NCI-H1417 (cell line): ENCODE measurements at regions not wholly inside any gene's neighbourhood (a gene's known extent, or its start where the extent isn't known, plus 50 kb on each side); places are given as distances from the start of the nearest gene placed in this dataset.

Source experiments
- DNase-seq, 3 experiments: peaks; one replicate each; lab custom pipeline; 2025; lab: John Stamatoyannopoulos, UW

GRCh38 chr2:217722883-217723472 is 279.8 kb downstream of the TNS1 start:
- no peak for DNase-seq

DNA sequence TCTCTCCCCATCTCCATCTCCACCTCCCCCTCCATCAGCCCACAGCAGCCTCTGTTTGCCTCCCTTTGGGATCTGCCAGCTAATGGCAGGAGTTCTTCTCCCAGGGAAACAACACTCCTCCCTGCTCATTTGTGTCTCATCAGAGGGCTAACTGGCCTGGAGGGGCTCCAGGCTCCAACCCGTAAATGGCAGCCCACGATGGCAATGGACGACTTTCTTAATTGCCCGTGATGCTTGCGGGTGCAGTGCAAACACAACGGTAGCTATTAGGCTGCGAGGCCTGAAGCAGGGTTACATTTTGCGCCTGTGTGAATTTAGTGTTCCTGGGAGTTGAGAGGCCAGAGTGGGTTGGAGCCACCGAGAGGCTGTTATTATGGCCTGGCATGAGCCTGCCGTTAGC is 285.1 kb downstream of the TNS1 start:
- peak in 2 of 3 experiments; percentile 37 to 46 for DNase-seq

DNA sequence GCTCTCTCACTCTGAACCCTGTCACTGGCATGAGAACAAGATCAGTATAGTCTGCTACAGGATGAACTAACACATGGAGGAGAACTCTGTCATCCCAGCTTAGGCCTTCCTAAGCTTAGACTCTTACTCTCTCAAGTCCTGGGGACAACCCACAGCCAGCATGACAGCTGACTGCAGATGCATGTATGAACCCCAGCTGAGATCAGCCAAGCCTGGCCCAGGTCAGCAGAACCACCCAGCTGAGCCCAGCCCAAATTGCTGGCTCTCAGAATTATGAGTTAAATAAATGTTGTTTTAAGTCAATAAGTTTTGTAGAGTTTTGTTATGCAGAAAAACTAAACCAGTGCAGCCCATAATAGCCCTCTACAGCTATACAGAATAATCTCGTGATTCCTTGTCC is 287.3 kb downstream of the TNS1 start:
- DNase-seq: no peak

GRCh38 chr2:217714287-217714751 is 288.5 kb downstream of the TNS1 start:
- no peak for DNase-seq

DNA sequence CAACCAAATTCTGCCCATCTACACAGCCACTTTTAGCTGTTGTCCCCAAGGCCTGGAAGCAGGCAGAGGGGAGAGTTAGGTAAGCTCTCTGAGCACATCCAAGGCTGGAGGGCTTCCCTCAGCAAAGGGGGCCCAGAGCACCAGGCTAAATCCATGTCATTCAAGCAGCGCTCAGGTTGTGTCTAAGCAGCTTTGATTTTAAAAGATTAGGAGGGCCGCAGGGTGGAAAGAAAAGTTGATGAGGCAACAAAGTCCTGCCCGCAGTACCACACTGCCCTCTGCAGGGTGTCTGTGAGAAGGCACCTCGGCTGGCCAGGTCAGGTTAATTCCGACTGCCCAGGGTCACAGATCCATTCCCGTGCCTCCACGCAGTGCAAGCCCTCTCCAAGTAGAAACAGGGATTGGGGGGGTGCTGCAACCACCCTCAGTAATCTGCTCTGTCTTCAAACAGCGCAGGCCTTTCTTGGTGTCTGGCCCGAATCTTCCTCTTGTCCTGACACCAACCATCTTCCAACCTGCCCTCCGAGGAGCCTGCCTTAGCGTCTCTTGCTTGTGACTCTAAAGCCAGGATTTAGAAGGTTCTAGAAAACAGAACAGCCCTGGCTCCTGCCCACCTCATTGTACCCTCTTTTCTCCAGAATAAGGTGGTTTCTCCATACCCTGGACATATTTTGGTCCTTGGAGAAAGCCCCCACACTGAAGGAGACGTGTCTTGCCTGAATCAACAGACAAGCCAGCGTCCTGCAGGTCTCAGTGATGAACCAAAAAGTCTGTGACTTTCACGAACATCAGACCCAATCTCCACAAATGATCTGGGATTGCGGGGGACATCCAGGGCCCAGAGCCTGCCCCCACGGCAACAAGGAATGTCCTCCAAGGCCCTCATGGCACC is 289.2 kb downstream of the TNS1 start:
- peak; percentile 29 to 81 (median 60) for DNase-seq

DNA sequence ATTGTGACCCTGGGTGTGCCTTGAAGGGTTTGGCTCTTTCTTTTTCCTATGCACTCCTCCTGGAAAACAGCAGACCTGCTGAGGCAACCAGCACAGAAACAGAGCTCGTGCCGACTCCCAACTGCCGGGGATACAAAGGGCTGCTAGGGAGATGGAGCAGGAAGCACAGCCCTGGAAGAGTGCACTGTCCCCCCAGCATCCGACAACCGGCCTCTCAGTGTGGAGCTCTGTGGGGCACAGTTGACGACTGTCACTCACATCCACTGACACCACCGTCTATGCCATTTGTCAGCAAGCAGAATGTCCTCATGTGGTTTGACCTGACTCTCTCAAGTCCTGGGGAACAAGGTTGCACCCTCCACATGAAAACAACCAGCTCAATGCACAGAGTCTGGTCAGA is 290.4 kb downstream of the TNS1 start:
- no peak for DNase-seq

DNA sequence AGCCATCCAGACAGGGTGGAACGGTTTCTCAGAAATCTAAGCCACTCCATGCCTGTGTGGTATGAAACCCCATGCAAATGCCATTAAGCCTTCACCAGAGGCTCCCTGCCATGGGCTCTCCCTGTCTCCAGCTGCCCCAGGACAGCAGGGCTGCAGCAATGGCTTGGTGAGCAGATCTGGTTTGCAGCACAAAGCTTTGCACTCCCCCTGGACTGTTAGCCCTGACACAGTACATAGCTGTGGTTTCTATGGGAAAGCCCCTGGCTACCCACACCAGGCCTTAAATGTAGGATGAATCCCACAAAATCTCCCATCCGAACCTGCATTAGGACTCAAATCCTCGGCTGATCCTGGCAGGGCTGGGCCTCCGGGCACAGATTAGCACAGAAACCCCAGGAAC is 291.6 kb downstream of the TNS1 start:
- DNase-seq: no peak

DNA sequence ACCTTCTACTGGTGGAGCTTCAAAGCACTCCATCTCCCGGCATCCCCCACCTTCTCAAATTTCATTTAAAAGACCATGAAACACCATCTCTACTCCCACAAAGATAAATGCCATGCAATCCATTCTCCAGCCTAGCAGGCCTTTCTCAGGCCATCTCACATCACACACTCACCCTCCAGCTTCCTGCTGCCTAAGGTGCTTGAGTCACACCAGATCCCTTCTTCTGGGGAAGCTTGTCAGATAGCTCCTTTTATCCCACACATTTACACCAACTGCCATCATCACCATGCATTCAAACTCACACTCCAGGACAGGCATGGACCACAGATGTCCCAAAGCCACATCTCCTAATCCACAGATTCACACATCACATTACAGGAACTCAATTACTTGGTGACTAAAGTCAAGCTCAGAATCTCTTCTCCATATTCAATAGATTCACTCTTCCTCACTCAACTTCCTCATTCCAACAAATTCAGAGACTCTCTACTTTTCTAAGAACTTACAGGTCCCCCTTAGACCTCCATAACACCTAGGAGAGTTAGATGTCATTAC is 292.5 kb downstream of the TNS1 start:
- no peak for DNase-seq

- DNase-seq: no peak
Observed at GRCh38 chr2:217709478-217710210, 293.2 kb downstream of the TNS1 start.

DNA sequence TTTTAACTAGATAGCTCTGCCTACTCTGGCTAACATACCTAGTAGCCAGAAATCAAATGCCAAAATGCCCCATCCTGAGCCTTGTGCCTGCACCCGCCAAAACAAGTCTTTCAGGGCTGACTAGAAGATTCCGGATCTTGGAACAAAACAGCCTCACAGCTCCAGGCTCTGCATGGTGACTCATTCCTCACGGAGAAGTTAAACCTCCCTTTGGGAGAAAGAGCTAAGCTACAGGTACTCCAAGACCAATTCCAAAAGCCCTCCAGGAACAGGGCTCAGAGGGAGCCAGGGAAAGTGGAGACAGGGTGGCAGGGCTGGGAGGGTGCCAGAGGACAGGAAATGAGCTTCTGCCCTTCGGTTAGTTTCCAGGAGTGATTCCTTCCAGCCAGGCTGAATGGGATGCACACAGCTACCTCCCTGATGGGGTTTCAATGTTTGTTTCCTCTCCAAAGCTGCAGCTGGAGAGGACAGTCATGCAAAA is 295.6 kb downstream of the TNS1 start:
- no peak for DNase-seq

- no peak for DNase-seq
Observed at GRCh38 chr2:217706513-217706912, 296.3 kb downstream of the TNS1 start.

DNA sequence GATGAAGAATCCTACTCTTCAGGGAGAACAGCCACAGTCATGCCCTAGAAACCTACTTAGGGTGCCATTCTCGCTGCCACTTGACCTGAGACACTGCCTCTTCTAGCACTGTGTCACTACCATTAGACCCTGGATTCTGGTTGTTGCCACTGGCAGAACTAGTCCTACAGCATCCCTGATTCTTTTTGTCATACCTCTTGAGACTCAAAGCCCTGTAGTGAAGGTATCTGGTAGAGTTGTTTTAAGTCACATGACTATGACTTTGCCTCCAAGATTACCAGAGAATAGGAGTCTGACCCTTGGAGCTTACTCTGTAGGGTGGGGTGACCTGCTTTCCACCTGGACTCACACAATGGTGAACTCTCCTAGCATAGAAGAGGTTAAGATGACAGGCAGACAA is 296.7 kb downstream of the TNS1 start:
- DNase-seq: no peak

GRCh38 chr2:217705461-217705860 is 297.3 kb downstream of the TNS1 start:
- no peak for DNase-seq

DNA sequence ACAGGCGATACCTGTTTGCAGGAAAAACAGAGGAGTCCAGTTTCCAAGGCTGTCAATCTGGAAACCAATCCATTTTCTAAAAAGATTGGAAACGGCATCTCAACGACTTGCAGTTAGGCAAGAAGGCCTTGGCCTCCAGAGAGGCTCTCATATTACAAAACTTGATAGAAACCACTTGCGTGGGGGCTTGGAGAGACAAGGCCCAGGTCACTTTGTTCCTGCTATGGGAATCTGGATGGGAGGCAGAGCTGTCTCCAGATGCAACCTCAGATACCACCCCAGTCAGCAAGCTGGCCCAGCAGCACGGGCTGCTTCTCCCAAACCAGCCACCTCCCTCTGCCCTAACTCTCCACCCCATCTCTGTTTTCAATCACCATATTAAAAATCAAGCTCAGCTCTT is 298.8 kb downstream of the TNS1 start:
- DNase-seq: no peak

GRCh38 chr2:217703102-217703501 is 299.7 kb downstream of the TNS1 start:
- no peak for DNase-seq

DNA sequence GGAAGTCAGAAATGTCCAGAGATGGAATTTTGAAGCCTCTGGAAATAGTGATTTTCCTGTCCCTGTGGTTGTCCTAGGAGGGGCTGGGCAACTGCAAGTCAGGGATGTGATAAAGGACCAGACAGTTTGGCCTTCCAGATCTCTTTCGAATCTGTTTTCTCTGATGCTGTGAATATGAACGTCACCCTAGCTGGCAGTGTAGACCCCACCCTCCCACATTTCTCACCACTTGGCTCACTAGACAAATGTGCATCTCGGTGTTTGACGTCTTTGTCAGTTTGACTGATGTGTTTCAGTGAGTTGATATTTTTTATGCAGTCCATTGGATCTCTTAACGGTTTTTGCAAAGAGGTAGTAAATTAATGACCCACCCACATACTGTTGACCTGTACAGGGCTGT is 301.2 kb downstream of the TNS1 start:
- DNase-seq: no peak

GRCh38 chr2:217698691-217699090 is 304.1 kb downstream of the TNS1 start:
- no peak for DNase-seq

DNA sequence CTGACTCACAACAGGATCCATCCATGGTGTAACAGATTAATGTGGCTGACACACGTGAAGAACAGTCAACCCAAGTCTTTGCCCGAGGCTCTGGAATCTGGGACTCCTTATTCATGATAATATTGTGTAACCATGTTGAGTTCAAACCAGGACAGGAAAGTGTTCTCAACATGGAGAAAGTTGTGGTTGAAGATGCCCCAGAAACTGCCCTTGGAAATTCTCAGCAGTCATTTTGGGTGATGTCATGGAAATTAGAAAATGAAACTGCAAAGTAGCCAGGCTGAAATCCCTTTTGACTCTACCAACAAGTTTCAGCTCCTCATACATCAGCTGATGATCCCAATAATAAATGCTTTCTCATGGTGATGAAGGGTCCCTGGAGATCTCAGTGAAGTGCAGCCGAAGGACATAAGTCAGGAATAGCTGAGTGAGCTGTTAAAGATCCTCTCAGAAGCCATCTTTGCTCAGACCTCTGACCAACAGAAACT is 307.7 kb downstream of the TNS1 start:
- DNase-seq: no peak

- no peak for DNase-seq
Observed at GRCh38 chr2:217694291-217694690, 308.5 kb downstream of the TNS1 start.

DNA sequence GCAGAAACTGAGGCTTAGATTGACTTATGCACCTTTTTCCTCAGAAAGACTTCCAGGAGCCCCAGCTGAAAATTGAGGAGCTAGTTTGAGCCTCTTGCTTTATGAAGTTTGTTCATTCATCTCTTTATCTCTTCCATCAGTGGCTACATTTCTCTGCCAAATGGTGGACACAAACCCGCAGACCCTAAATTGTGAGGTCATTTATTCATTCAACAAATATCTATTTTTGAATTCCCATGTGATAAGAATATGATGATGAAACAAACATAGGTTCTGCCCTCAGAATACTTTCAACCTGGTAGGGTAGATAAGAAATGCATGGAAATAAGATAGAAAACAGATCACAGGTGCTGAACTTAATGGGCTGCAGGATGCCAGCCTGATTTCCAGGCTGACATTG is 309.4 kb downstream of the TNS1 start:
- no peak for DNase-seq

- DNase-seq: no peak
Observed at GRCh38 chr2:217691920-217692666, 310.7 kb downstream of the TNS1 start.
